HL-60 (cell line): ENCODE measurements at regions not wholly inside any gene's neighbourhood (a gene's known extent, or its start where the extent isn't known, plus 50 kb on each side); places are given as distances from the start of the nearest gene placed in this dataset.

Experiments used
- DNase-seq, 2 experiments: peaks; one replicate each; pipeline ENCODE4 v3.0.0-alpha.2; 2010 to 2020; ENCODE audit warnings: low read depth in 1 of 2, low spot score in 1 of 2
- H3K27ac ChIP-seq: fragments of 250-450 bp; sonication (Bioruptor Pico); replicated peaks from 2 replicates; pipeline ENCODE4 v1.5.1; 2020; ENCODE audit warnings: mild to moderate bottlenecking, moderate library complexity
- H3K27me3 ChIP-seq: fragments of 250-450 bp; sonication (Bioruptor Pico); 2 replicates; pipeline ENCODE4 v1.5.1; 2021; ENCODE audit warnings: mild to moderate bottlenecking, moderate library complexity; ENCODE audit not compliant: insufficient read depth, poor library complexity, severe bottlenecking
- H3K4me3 ChIP-seq: replicated peaks from 2 replicates; pipeline ENCODE4 v1.5.1; 2011; ENCODE audit warnings: mild to moderate bottlenecking, control low read depth, low read length; ENCODE audit not compliant: insufficient read depth
- CTCF ChIP-seq: IDR thresholded peaks from one replicate; pipeline ENCODE4 v1.5.1; 2011; ENCODE audit warnings: low read length, control low read depth, inconsistent platforms; ENCODE audit not compliant: insufficient read depth
- GABPA ChIP-seq: IDR thresholded peaks from 2 replicates; pipeline ENCODE4 v1.6.1; 2012; ENCODE audit warnings: low read depth
- POLR2AphosphoS5 ChIP-seq: IDR thresholded peaks from 2 replicates; pipeline ENCODE4 v1.6.1; 2012; ENCODE audit warnings: low read depth
- REST ChIP-seq: IDR thresholded peaks from 2 replicates; pipeline ENCODE4 v1.6.1; 2012; ENCODE audit warnings: low read depth; ENCODE audit not compliant: insufficient replicate concordance
- SPI1 ChIP-seq: IDR thresholded peaks from 2 replicates; pipeline ENCODE4 v1.6.1; 2012; ENCODE audit warnings: low read depth, mild to moderate bottlenecking, borderline replicate concordance

- no peak for TF ChIP-seq GABPA
- no peak for TF ChIP-seq REST
- TF ChIP-seq POLR2AphosphoS5, result no peak
- TF ChIP-seq SPI1, result no peak
- TF ChIP-seq CTCF, result no peak
- Histone ChIP-seq H3K27ac (no peak overlapping the region), H3K27me3 (no peaks in the 10 kb centered on the region), H3K4me3 (no peak overlapping the region)
- DNase-seq, result no peak
Measured at GRCh38 chr11:104525416-104525815, 361.5 kb upstream of the PDGFD start.

- TF ChIP-seq GABPA (no peak), POLR2AphosphoS5 (no peak), CTCF (no peak), REST (no peak), SPI1 (no peak)
- H3K27ac ChIP-seq, result no peak overlapping the region
- H3K4me3 ChIP-seq, result no peak overlapping the region
- no peak for DNase-seq
- no peaks in the 10 kb centered on the region for H3K27me3 ChIP-seq
Measured at GRCh38 chr11:104524254-104524653, 360.3 kb upstream of the PDGFD start.

GRCh38 chr11:104523611-104524010, 359.7 kb upstream of the PDGFD start:
- Histone ChIP-seq H3K4me3 (no peak overlapping the region), H3K27me3 (no peaks in the 10 kb centered on the region), H3K27ac (no peak overlapping the region)
- no peak for TF ChIP-seq POLR2AphosphoS5
- DNase-seq, result no peak

GRCh38 chr11:104522650-104523049, 358.7 kb upstream of the PDGFD start:
- TF ChIP-seq SPI1 (no peak), POLR2AphosphoS5 (no peak), GABPA (no peak), REST (no peak), CTCF (no peak)
- H3K4me3 ChIP-seq, result no peak overlapping the region
- no peak for DNase-seq
- no peak overlapping the region for H3K27ac ChIP-seq
- H3K27me3 ChIP-seq, result no peaks in the 10 kb centered on the region
